ENCODE measurements at regions not wholly inside any gene's neighbourhood (a gene's known extent, or its start where the extent isn't known, plus 50 kb on each side); places are given as distances from the start of the nearest gene placed in this dataset.

DNA sequence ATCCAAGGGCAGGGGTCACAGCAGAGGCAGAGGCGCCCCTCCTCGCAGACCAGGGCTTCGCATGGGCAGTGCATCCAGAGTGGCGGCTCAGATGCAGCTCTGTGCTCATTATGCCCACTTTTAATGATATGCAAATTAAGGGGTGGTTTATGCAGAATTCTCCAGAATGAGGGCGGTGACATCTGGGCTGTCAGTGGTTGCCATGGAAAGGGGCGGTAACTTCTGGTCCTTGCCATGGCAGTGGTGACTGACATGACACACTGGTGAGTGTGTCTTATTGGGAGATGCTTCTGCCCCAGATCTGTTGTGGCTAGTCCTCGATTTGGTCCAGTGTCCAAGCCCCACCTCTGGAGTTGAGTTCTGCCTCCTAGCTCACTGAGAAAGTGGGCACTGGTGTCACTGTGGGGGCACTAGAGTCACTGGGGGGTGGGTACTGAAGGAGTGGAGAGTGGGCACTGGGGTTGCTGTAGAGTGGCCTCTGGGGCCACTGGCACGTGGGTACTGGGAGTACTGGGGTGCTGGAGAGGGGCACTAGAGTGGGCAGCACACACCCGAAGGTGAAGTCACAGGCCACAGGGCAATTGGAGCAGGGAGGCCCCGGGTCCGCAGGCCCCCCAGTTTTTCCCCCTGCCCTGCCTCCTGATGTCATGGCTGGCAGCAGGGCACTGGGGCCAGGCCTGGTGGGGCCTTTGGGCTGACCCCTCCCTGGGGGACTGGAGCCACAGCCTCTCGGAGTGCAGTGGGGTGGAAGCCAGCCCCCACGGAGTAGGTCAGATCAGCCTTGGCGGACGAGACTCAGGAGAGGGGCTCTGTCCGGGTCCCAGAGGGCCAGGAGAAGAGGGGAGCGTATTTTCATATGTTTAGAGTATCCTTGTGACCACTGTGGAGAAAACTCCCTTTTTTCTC lies 98.6 kb upstream of the NKX1-1 start:
- TF ChIP-seq, protein P1, sequence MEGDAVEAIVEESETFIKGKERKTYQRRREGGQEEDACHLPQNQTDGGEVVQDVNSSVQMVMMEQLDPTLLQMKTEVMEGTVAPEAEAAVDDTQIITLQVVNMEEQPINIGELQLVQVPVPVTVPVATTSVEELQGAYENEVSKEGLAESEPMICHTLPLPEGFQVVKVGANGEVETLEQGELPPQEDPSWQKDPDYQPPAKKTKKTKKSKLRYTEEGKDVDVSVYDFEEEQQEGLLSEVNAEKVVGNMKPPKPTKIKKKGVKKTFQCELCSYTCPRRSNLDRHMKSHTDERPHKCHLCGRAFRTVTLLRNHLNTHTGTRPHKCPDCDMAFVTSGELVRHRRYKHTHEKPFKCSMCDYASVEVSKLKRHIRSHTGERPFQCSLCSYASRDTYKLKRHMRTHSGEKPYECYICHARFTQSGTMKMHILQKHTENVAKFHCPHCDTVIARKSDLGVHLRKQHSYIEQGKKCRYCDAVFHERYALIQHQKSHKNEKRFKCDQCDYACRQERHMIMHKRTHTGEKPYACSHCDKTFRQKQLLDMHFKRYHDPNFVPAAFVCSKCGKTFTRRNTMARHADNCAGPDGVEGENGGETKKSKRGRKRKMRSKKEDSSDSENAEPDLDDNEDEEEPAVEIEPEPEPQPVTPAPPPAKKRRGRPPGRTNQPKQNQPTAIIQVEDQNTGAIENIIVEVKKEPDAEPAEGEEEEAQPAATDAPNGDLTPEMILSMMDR (IDR thresholded peaks at IDR 0.05; ENCODE audit: insufficient read depth, low read depth, low read length): no peak
- TF ChIP-seq EZH2 (IDR thresholded peaks at IDR 0.05; ENCODE audit: insufficient read depth, low read length): no peak

Measured in astrocyte (in vitro differentiated cells and primary cell).